HPDE6-E6E7 (cell line): ENCODE measurements at regions not wholly inside any gene's neighbourhood (a gene's known extent, or its start where the extent isn't known, plus 50 kb on each side); places are given as distances from the start of the nearest gene placed in this dataset.
"Not testable (repeated sequence)": the region's sequence is repeated elsewhere in the genome, so short reads cannot be mapped to it uniquely, and the experiment has no call there.

Experiments
- DNase-seq: peaks from one replicate; pipeline ENCODE4 v3.0.0; 2011; ENCODE audit warnings: missing footprints; ENCODE audit errors: extremely low spot score

- DNase-seq, result no peak
Observed at GRCh38 chr1:79976287-79976686, 969.8 kb upstream of the ADGRL4 start.

- no peak for DNase-seq
Observed at GRCh38 chr1:79974659-79975058, 968.1 kb upstream of the ADGRL4 start.

GRCh38 chr1:79969886-79970285 is 963.4 kb upstream of the ADGRL4 start:
- no peak for DNase-seq

GRCh38 chr1:79966438-79966837 is 959.9 kb upstream of the ADGRL4 start:
- DNase-seq, result no peak

DNA sequence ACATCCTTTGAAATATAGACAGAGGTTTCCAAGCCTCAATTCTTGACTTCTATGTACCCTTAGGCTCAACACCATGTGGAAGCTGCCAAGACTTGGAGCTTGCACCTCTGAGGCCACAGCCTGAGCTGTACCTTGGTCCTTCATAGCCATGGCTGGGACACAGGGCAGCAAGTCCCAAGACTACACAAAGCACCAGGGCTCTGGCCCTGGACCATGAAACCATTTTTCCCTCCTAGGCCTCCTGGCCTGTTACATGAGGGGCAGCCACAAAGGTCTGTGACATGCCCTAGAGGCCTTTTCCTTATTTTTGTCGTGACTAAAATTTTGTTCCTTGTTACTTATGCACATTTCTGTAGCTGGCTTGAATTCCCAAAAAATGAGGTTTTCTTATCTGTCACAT is 953.1 kb upstream of the ADGRL4 start:
- no peak for DNase-seq

DNA sequence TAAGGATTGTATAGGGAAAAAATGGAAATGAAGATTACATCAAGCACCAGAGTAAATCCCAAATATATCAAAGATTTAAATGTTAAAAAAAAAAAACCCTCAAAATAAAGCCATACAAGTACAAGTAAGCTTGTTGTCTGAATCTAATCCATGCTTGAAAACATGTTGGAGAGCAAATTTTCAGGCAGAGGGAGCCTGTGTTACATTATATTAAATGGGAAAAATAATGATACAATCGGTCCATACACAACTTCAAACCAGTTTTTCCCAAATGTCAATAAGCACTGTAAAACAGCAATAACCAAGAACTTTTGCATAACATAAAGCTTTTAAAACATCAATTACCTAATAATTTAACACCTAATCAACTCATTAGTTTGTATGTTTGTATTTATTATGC is 949.4 kb upstream of the ADGRL4 start:
- DNase-seq, result no peak

DNA sequence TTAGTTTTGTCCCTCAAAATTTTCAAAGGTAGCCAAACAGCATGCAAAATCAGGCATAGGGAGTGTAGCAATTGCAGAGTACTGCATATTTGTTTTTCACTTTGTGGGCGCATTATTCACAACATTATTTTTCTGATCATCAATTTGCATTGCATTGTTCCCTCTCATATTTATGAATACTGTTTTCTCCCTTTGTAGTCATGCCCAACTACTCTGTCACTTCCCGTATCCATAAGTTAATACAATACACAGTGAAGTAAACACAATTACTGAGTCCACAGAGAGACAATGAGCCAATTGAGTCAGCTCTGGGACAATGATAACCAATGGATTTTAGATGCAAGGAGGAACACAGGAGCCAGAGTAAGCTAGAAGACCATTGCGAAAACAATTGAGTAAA is 944.0 kb upstream of the ADGRL4 start:
- no peak for DNase-seq

GRCh38 chr1:79945391-79945790 is 938.9 kb upstream of the ADGRL4 start:
- DNase-seq, result no peak

DNA sequence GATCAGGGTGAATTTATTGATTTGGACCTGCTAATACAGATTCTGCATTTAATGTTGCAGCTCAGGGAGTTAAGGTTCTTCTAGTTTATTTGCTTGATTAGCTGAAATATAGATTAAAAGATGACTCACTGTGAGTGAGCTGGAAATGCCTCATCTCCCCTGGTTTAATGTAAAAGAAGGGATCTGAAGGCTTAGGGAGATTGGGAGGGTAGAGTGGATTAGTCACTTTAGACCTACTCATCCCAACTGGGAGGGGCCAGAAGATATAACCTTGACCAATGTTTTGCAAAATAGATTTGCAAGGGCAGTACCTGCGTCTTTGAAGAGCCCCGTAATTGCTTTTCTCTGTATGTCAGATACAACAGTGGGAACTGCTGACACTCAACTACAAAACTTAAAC is 922.8 kb upstream of the ADGRL4 start:
- DNase-seq, result no peak

DNA sequence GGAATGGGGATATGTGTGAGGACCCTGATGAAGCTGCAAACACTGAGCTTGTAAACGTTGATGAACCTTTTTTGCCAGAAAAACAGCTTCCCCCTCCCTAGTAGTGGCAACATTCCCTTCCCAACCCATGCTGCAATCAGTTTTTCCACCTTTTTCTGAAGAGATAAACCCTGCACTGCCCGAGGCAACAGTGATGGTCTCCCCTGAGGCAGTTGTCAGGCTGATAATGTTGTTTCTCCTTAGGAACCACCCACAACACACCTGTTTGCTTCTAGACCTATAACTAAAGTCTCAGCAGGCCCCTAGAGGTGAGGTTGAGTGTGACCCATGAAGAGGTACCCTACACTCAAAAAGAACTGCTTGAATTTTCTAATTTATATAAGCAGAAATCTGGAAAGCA is 922.4 kb upstream of the ADGRL4 start:
- no peak for DNase-seq

DNA sequence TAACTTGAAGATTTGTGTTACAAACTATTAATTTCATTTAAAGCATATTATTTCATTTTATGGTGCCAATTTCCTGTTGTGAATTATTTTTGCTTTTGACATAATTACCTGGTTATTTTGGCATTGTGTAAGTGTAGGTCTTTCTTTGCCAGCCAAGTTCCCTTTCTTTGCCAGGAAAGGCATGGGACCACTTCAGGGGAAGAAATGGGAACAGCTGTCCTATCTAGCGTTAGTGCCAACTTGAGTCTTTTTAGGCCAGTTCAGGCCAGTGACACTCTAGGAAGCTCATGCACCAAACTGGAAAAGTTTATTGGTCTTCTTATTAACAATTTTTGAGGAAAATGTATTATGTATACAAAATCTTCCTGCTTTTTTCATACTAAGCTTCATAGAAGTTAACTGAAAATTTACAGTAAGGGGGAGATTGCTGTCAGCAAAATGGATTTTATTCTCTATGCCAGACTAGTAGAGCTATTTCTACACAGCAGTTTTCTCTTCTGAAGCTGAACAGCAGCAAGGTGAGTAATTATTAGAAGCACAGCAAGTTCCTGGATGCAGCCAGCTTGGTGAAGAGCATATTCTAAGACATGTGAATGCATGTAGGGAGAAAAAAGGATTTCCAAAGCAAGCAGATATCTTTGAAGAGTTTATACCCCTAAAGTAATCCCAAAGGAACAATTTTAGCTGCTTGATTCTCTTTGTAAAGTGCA is 914.6 kb upstream of the ADGRL4 start:
- DNase-seq, result no peak

DNA sequence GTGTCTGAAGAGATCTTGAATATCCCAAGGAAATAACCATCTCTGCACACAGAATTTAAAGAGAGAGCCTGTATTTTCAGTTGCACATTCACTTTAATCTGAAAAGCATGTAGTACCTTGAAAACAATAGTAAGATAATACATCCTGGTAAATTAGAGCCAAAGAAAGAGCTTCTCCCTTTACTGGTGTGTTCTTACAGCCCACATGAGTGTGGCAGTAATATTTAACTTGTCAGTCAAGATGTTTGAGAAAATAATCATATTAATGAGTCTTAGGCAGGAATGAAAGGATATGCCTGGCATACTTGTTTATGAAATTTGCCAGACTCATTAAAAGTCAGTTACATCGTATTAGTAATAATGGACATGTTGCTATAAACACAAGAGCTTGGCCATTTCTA is 908.4 kb upstream of the ADGRL4 start:
- no peak for DNase-seq

- DNase-seq, result no peak
Observed at GRCh38 chr1:79912813-79913212, 906.3 kb upstream of the ADGRL4 start.

GRCh38 chr1:79903321-79903720 is 896.8 kb upstream of the ADGRL4 start:
- no peak for DNase-seq

GRCh38 chr1:79902418-79902817 is 895.9 kb upstream of the ADGRL4 start:
- DNase-seq, result no peak

DNA sequence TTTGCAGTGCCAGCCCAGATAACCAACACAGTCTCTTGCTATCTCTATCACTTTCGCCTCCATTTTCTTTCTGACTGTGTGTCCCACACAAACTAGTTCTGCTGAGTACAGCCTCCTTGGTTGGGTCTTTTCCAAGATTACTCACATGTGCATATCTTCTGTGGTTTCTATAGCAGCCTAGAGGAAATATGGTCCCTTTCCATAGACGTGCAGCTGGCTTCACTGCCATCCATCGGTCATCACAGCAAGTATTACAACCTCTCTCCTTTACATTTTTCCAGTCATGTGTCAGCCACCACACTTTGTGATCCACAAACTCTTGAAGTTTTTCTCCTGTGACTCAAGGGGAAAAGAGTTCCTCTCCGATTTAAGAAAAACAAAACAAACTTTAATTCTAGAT is 893.4 kb upstream of the ADGRL4 start:
- peak; percentile 8 for DNase-seq

DNA sequence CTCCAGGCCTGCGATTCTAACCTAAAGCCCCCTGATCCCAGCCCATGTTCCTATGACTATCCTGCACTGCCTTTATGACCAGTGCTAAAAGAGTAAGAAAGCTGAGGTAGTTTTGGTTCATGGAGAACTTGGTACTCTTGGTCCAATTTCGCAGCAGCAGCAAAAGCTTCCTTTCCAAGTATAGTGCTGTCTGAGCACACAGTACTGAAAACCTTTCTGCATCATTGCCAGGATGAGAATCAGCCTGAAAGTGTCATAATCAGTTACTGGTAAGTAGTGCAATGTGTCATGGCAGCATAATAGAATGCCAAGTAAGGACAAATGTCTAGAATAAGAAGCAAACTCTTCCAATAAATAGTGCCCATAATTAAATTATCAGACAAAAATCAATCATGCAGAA is 889.6 kb upstream of the ADGRL4 start:
- DNase-seq, result no peak

GRCh38 chr1:79895573-79895972 is 889.0 kb upstream of the ADGRL4 start:
- DNase-seq, result no peak

DNA sequence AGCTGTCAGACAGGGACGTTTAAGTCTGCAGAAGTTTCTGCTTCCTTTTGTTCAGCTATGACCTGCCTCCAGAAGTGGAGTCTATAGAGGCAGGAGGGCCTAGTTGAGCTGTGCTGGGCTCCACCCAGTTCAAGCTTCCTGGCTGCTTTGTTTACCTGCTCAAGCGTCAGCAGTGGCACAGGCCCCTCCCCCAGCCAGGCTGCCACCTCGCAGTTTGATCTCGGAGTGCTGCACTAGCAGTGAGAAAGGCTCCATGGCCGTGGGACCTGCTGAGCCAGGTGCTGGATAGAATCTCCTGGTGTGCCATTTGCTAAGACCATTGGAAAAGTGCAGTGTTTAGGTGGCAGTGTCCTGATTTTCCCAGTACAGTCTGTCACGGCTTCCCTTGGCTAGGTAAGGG is 887.6 kb upstream of the ADGRL4 start:
- not testable (repeated sequence) for DNase-seq

GRCh38 chr1:79887059-79887458 is 880.5 kb upstream of the ADGRL4 start:
- no peak for DNase-seq

- DNase-seq, result no peak
Observed at GRCh38 chr1:79885101-79885500, 878.6 kb upstream of the ADGRL4 start.

- no peak for DNase-seq
Observed at GRCh38 chr1:79877086-79877485, 870.6 kb upstream of the ADGRL4 start.

- DNase-seq, result no peak
Observed at GRCh38 chr1:79875187-79875586, 868.7 kb upstream of the ADGRL4 start.

DNA sequence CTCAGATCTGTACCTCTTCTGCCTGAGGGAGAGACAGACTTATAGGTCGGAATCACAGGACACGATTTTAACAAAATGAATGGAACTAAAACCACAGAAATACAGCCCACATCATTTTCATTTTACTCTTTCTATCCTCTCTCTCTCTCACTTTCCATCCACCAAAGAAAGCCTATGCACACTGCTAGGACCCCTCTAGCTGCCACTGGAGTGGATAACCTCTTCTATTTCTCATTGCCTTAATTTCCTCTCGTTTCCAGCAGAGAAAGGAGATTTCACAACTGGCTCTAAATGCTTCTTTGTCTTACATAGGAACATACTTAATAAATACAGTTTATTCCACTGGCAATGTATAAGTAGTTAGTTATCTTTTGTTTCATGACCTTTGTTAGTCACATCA is 867.8 kb upstream of the ADGRL4 start:
- no peak for DNase-seq
